Gastroesophageal sphincter (tissue), 4 donors: ENCODE measurements at regions not wholly inside any gene's neighbourhood (a gene's known extent, or its start where the extent isn't known, plus 50 kb on each side); places are given as distances from the start of the nearest gene placed in this dataset.

ENCODE experiments used
- ATAC-seq: fragments of 150-250 bp; one replicate; pipeline ENCODE4 v1.9.1; 2016; ENCODE audit warnings: mild to moderate bottlenecking, moderate library complexity
- H3K27ac ChIP-seq, 4 donors: fragments of 200-600 bp; sonication (generic) in 3 of 4; 1 replicate in 3 of 4; 2 replicates in 1 of 4; pipeline ENCODE4 v1.5.1; 2016 to 2019
- H3K27me3 ChIP-seq: fragments of 200-600 bp; sonication (generic); one replicate; pipeline ENCODE4 v1.5.1; 2019
- H3K36me3 ChIP-seq, 2 donors: fragments of 200-600 bp; sonication (generic); one replicate each; pipeline ENCODE4 v1.5.1; 2019; ENCODE audit warnings: control low read depth in 1 of 2
- H3K4me1 ChIP-seq, 3 donors: fragments of 200-600 bp; sonication (generic); 1 replicate in 2 of 3; 2 replicates in 1 of 3; pipeline ENCODE4 v1.5.1; 2016 to 2019; ENCODE audit warnings: control low read depth in 2 of 3
- H3K4me3 ChIP-seq, 2 donors: fragments of 200-600 bp; sonication (generic); one replicate each; pipeline ENCODE4 v1.5.1; 2019; ENCODE audit warnings: mild to moderate bottlenecking in 1 of 2, moderate library complexity in 1 of 2
- H3K9me3 ChIP-seq, 3 donors: fragments of 200-600 bp; sonication (generic); one replicate each; pipeline ENCODE4 v1.5.1; 2017 to 2019; ENCODE audit warnings: control low read depth in 2 of 3
- EP300 ChIP-seq: sonication (generic); formaldehyde crosslinking; IDR thresholded peaks from one replicate; pipeline ENCODE4 v1.6.1; 2017; ENCODE audit warnings: antibody characterized with exemption, mild to moderate bottlenecking
- POLR2A ChIP-seq, 2 donors: fragments of 450-650 bp; IDR thresholded peaks; one replicate each; pipeline ENCODE4 v1.6.1; 2017; ENCODE audit warnings: antibody characterized with exemption in 2 of 2, mild to moderate bottlenecking in 2 of 2, moderate library complexity in 1 of 2
- POLR2AphosphoS5 ChIP-seq: sonication (generic); formaldehyde crosslinking; IDR thresholded peaks from one replicate; pipeline ENCODE4 v1.6.1; 2017; ENCODE audit warnings: antibody characterized with exemption
- WGBS, 2 donors: methylation state at CpG; one replicate each; pipeline ENCODE4 v1.1.5; 2018; ENCODE audit warnings: low coverage in 1 of 2; 5-methylcytosine and 5-hydroxymethylcytosine counted together
- TF ChIP-seq, protein P1 (sequence below), 4 experiments: fragments of 200-600 bp in 2 of 4; fragments of 450-650 bp in 2 of 4; sonication (generic) in 1 of 4; IDR thresholded peaks; one replicate each; pipeline ENCODE4 v1.5.1; 2017 to 2019; ENCODE audit warnings: antibody characterized with exemption in 4 of 4, mild to moderate bottlenecking in 2 of 4, moderate library complexity in 2 of 4

GRCh38 chr20:4592316-4593148 is 93.7 kb upstream of the PRNP start:
- H3K9me3 ChIP-seq, result no peaks in the 10 kb centered on the region
- peak overlapping the region; percentile 4 to 43 for H3K4me3 ChIP-seq
- no peak for TF ChIP-seq EP300
- TF ChIP-seq, protein P1, sequence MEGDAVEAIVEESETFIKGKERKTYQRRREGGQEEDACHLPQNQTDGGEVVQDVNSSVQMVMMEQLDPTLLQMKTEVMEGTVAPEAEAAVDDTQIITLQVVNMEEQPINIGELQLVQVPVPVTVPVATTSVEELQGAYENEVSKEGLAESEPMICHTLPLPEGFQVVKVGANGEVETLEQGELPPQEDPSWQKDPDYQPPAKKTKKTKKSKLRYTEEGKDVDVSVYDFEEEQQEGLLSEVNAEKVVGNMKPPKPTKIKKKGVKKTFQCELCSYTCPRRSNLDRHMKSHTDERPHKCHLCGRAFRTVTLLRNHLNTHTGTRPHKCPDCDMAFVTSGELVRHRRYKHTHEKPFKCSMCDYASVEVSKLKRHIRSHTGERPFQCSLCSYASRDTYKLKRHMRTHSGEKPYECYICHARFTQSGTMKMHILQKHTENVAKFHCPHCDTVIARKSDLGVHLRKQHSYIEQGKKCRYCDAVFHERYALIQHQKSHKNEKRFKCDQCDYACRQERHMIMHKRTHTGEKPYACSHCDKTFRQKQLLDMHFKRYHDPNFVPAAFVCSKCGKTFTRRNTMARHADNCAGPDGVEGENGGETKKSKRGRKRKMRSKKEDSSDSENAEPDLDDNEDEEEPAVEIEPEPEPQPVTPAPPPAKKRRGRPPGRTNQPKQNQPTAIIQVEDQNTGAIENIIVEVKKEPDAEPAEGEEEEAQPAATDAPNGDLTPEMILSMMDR (IDR thresholded peaks at IDR 0.05), result peak; percentile 82 to 97 (median 88)
- 45 to 50% methylated on average over 3 to 7 of the region's 46 CpGs for WGBS, 2 donors
- peak; percentile 70 for ATAC-seq
- H3K4me1 ChIP-seq, result peaks cover 0 to 10% (median 0%) of the 10 kb centered on the region in 3 donors
- no peak overlapping the region for H3K27ac ChIP-seq
- no peaks in the 10 kb centered on the region for H3K36me3 ChIP-seq
- H3K27me3 ChIP-seq, result peaks cover 15% of the 10 kb centered on the region

DNA sequence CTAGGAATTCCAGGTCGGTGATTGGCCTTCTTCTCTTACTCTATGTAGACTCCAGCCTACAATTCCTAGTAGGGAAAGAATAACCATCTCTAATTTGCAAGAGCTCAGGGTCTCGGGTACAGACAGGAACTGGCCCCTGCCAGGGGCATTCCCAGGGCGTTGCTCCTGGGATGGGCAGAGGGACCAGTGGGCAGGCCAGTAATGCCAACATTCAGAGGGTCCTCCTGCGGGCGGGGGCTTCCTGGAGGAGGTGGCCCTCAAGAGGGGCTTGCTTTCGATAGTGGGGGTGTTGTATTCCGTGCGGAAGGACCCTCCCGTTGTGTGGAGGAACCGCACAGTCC is 94.3 kb upstream of the PRNP start:
- peak; percentile 16 for ATAC-seq
- Histone ChIP-seq H3K4me1 (peaks cover 0 to 10% (median 0%) of the 10 kb centered on the region in 3 donors), H3K4me3 (peak overlapping the region in 1 of 2 donors; percentile 43), H3K36me3 (no peaks in the 10 kb centered on the region), H3K9me3 (no peaks in the 10 kb centered on the region), H3K27me3 (peaks cover 10% of the 10 kb centered on the region), H3K27ac (no peak overlapping the region)
- 55% methylated on average over 4 of the region's 10 CpGs; no CpG with 5 or more reads in 1 of the 2 donors for WGBS, 2 donors
- TF ChIP-seq, protein P1 (IDR thresholded peaks at IDR 0.05), result no peak
- TF ChIP-seq POLR2AphosphoS5 (no peak), POLR2A (IDR thresholded peaks at IDR 0.05) (no peak), EP300 (no peak)

DNA sequence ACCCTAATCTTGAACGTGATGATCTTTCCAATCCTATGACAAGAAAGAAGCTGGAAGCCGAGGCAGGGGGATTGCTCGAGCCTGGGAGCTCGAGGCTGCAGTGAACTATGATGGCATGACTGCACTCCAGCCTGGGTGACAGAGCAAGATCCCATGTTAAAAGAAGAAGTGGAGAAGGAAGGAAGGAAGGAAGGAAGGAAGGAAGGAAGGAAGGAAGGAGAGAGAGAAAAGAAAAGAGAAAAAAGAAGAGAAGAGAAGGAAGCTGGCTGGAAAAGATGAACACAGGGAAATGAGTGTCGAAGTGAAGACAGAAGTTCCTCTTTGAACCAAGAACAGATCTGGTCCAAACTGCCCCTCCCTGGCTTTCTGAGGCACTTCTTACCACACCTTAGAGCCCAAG is 100.5 kb upstream of the PRNP start:
- no peak for ATAC-seq
- TF ChIP-seq POLR2A (IDR thresholded peaks at IDR 0.05), result no peak
- no peak for TF ChIP-seq EP300
- TF ChIP-seq, protein P1 (IDR thresholded peaks at IDR 0.05), result no peak
- TF ChIP-seq POLR2AphosphoS5, result no peak
- no peak overlapping the region for H3K27ac ChIP-seq
- H3K27me3 ChIP-seq, result peaks cover 4% of the 10 kb centered on the region
- no peaks in the 10 kb centered on the region for H3K4me1 ChIP-seq
- no peaks in the 10 kb centered on the region for H3K9me3 ChIP-seq
- H3K4me3 ChIP-seq, result no peak overlapping the region
- no peaks in the 10 kb centered on the region for H3K36me3 ChIP-seq
- 54% methylated on average over 5 of the region's 5 CpGs; no CpG with 5 or more reads in 1 of the 2 donors for WGBS, 2 donors

DNA sequence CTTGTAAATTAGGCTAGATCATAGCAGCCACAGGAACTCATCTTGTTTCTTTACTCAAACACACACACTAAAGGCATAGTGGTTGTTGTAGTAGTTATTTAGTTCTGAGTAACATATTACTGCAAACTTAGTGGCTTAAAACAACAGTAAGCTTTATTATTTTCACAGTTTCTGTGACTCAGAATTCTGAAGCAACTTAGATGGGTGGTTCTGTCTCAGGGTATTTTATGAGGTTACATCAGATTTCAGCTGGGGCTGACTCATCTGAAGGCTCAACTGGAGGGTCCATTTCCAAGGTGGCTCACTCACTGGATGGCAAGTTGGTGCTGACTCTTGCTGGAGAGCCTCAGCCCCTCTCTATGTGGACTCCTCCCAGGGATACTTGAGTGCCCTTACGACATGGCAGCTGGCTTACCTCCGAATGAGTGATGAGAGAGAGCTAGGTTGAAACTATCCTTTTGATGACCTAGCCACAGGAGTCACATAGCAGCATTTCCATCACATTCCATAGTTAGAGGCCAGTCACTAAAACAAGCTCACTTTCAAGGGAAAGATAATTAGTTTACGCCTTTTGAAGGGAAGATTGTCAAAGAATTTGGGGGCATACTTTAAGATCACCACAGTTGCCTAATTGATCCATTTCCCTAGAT is 101.0 kb upstream of the PRNP start:
- peaks cover 4% of the 10 kb centered on the region for H3K27me3 ChIP-seq
- WGBS, 2 donors, result 31 to 45% methylated on average over 1 to 3 of the region's 3 CpGs
- no peak overlapping the region for H3K27ac ChIP-seq
- TF ChIP-seq, protein P1 (IDR thresholded peaks at IDR 0.05), result no peak
- TF ChIP-seq POLR2A (IDR thresholded peaks at IDR 0.05) (no peak), EP300 (no peak), POLR2AphosphoS5 (no peak)
- ATAC-seq, result no peak
- H3K36me3 ChIP-seq, result no peaks in the 10 kb centered on the region
- H3K4me1 ChIP-seq, result no peaks in the 10 kb centered on the region
- no peaks in the 10 kb centered on the region for H3K9me3 ChIP-seq
- no peak overlapping the region for H3K4me3 ChIP-seq

DNA sequence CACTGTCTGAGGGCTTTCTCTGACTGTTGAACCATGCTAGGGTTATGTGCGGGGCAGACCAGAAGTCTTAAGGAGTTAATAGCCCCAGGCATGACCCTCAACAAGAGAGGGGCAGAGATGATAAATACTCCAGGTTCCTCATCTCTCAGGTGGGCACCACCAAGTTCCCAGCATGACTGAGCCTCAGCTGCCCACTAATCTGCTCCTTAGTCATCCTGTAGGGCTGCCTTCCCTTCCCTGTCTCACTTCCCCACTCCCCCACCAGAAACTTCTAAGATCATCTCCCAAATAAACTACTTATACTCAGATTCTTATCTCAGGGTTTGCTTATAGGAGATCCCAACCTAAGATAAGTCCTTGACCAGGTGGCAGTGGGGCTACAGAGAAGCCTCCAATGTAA is 101.7 kb upstream of the PRNP start:
- Histone ChIP-seq H3K27me3 (peaks cover 4% of the 10 kb centered on the region), H3K4me3 (no peak overlapping the region), H3K27ac (no peak overlapping the region), H3K9me3 (no peaks in the 10 kb centered on the region), H3K4me1 (no peaks in the 10 kb centered on the region), H3K36me3 (no peaks in the 10 kb centered on the region)
- ATAC-seq, result no peak
- 89% methylated on average over 1 of the region's 1 CpG; no CpG with 5 or more reads in 1 of the 2 donors for WGBS, 2 donors
- TF ChIP-seq POLR2AphosphoS5 (no peak), EP300 (no peak), POLR2A (IDR thresholded peaks at IDR 0.05) (no peak)
- TF ChIP-seq, protein P1 (IDR thresholded peaks at IDR 0.05), result no peak
